IMR-90 (cell line): ENCODE measurements at regions not wholly inside any gene's neighbourhood (a gene's known extent, or its start where the extent isn't known, plus 50 kb on each side); places are given as distances from the start of the nearest gene placed in this dataset.

ENCODE experiments used
- ATAC-seq: fragments of 200-7000 bp; cut with Tn5 transposase; 2 replicates; pipeline ENCODE4 v1.9.1; 2020; ENCODE audit warnings: low read depth, mild to moderate bottlenecking, moderate library complexity
- BruUV-seq: library from RNA; stranded (reverse); fragments of 400-500 nt; replicated peaks from 2 replicates; lab custom pipeline; 2021; lab: Mats Ljungman, UMichigan
- CTCF ChIA-PET: fragments of 300-600 bp; formaldehyde crosslinking; extraction: SDS; loops from one replicate; lab custom pipeline; 2021; ENCODE audit warnings: antibody characterized with exemption; lab: Yijun Ruan, JAX
- POLR2A ChIA-PET: fragments of 300-600 bp; sonication (Branson Sonifier 250); formaldehyde crosslinking; loops from one replicate; lab custom pipeline; 2022; ENCODE audit warnings: antibody characterized with exemption; ENCODE audit not compliant: unreplicated experiment; lab: Charles Lee
- DNase-seq: peaks from one replicate; pipeline ENCODE4 v3.0.0; 2013
- H2AFZ ChIP-seq: replicated peaks from 2 replicates; pipeline ENCODE3; 2013; ENCODE audit warnings: low read length, mild to moderate bottlenecking; ENCODE audit not compliant: poor library complexity
- H2AK5ac ChIP-seq: 2 replicates; pipeline ENCODE4 v1.6.1; 2013; ENCODE audit warnings: low read depth, low read length, inconsistent platforms
- H2AK9ac ChIP-seq: replicated peaks from 2 replicates; pipeline ENCODE3; 2013; ENCODE audit warnings: mild to moderate bottlenecking, low read depth, low read length, moderate library complexity; ENCODE audit not compliant: poor library complexity
- H2BK120ac ChIP-seq: 2 replicates; pipeline ENCODE4 v1.6.1; 2013; ENCODE audit warnings: low read depth, low read length, inconsistent platforms
- H2BK15ac ChIP-seq: 3 replicates; pipeline ENCODE4 v1.6.1; 2013; ENCODE audit warnings: low read depth, low read length, inconsistent platforms
- H2BK20ac ChIP-seq: 2 replicates; pipeline ENCODE4 v1.6.1; 2013; ENCODE audit warnings: low read depth, mild to moderate bottlenecking, inconsistent platforms, low read length, moderate library complexity
- H2BK5ac ChIP-seq: 2 replicates; pipeline ENCODE4 v1.6.1; 2013; ENCODE audit warnings: mild to moderate bottlenecking, low read depth, low read length, inconsistent platforms; ENCODE audit not compliant: poor library complexity, severe bottlenecking
- H3K14ac ChIP-seq: replicated peaks from 2 replicates; pipeline ENCODE4 v1.6.1; 2013; ENCODE audit warnings: low read depth, low read length, inconsistent platforms
- H3K18ac ChIP-seq: 2 replicates; pipeline ENCODE4 v1.6.1; 2013; ENCODE audit warnings: low read depth, low read length, control low read depth
- H3K23ac ChIP-seq: 2 replicates; pipeline ENCODE4 v1.6.1; 2013; ENCODE audit warnings: low read depth, low read length, inconsistent platforms
- H3K27ac ChIP-seq: 2 replicates; pipeline ENCODE4 v1.5.1; 2013; ENCODE audit warnings: mild to moderate bottlenecking, control low read depth, low read length; ENCODE audit not compliant: insufficient read depth
- H3K27me3 ChIP-seq: 2 replicates; pipeline ENCODE4 v1.6.1; 2013; ENCODE audit warnings: low read length; ENCODE audit not compliant: control insufficient read depth, insufficient read depth
- H3K36me3 ChIP-seq: 2 replicates; pipeline ENCODE4 v1.6.1; 2013; ENCODE audit warnings: low read length, mixed read lengths; ENCODE audit not compliant: control insufficient read depth, insufficient read depth
- H3K4ac ChIP-seq: 2 replicates; pipeline ENCODE4 v1.6.1; 2013; ENCODE audit warnings: low read depth, low read length, inconsistent platforms
- H3K4me1 ChIP-seq: 2 replicates; pipeline ENCODE4 v1.6.1; 2013; ENCODE audit warnings: low read length, mixed read lengths; ENCODE audit not compliant: control insufficient read depth, insufficient read depth
- H3K4me2 ChIP-seq: 2 replicates; pipeline ENCODE4 v1.6.1; 2013; ENCODE audit warnings: low read depth, mild to moderate bottlenecking, control low read depth, low read length, moderate library complexity
- H3K4me3 ChIP-seq: 2 replicates; pipeline ENCODE4 v1.5.1; 2013; ENCODE audit warnings: low read depth, mild to moderate bottlenecking, control low read depth, low read length, moderate library complexity; ENCODE audit not compliant: insufficient read depth
- H3K56ac ChIP-seq: 2 replicates; pipeline ENCODE4 v1.6.1; 2013; ENCODE audit warnings: low read length, inconsistent platforms; ENCODE audit not compliant: insufficient read depth; ENCODE audit errors: extremely low read depth
- H3K79me1 ChIP-seq, 2 experiments: 2 replicates each; pipeline ENCODE4 v1.6.1; 2013; ENCODE audit warnings: low read length in 2 of 2, inconsistent platforms in 1 of 2, low read depth in 1 of 2
- H3K9ac ChIP-seq: 2 replicates; pipeline ENCODE4 v1.6.1; 2013; ENCODE audit warnings: low read depth, low read length, control low read depth
- H3K9me1 ChIP-seq: 2 replicates; pipeline ENCODE4 v1.6.1; 2013; ENCODE audit warnings: low read length, inconsistent platforms; ENCODE audit not compliant: insufficient read depth
- H3K9me3 ChIP-seq: 2 replicates; pipeline ENCODE4 v1.6.1; 2013; ENCODE audit warnings: low read length; ENCODE audit not compliant: control insufficient read depth, insufficient read depth
- H4K20me1 ChIP-seq: 2 replicates; pipeline ENCODE4 v1.6.1; 2013; ENCODE audit warnings: low read length, inconsistent platforms; ENCODE audit not compliant: insufficient read depth
- H4K5ac ChIP-seq: 2 replicates; pipeline ENCODE4 v1.6.1; 2013; ENCODE audit warnings: mild to moderate bottlenecking, low read depth, low read length, control low read depth
- H4K8ac ChIP-seq, 2 experiments: 2 replicates each; pipeline ENCODE4 v1.6.1; 2013; ENCODE audit warnings: low read depth in 2 of 2, low read length in 2 of 2, control low read depth in 1 of 2, inconsistent platforms in 1 of 2
- H4K91ac ChIP-seq: 2 replicates; pipeline ENCODE4 v1.6.1; 2013; ENCODE audit warnings: low read depth, low read length, inconsistent platforms; ENCODE audit not compliant: insufficient read depth
- BHLHE40 ChIP-seq: fragments of 150-350 bp; IDR thresholded peaks from 2 replicates; pipeline ENCODE4 v1.6.1; 2016; ENCODE audit warnings: mild to moderate bottlenecking, low read depth, low read length
- CEBPB ChIP-seq: IDR thresholded peaks from 2 replicates; pipeline ENCODE4 v1.6.1; 2012; ENCODE audit warnings: low read depth, low read length, improper control_type of control experiment
- CTCF ChIP-seq: conservative IDR thresholded peaks from 2 replicates; pipeline ENCODE4 v1.5.1; 2012; ENCODE audit warnings: mild to moderate bottlenecking, low read depth, low read length, improper control_type of control experiment
- FOS ChIP-seq: fragments of 150-350 bp; IDR thresholded peaks from 2 replicates; pipeline ENCODE4 v1.6.1; 2016; ENCODE audit warnings: low read depth, low read length
- SMC3 ChIP-seq: fragments of 150-350 bp; IDR thresholded peaks from 2 replicates; pipeline ENCODE4 v1.6.1; 2016; ENCODE audit warnings: low read depth, mild to moderate bottlenecking, antibody characterized with exemption, low read length, moderate library complexity
- WGBS, 2 experiments: methylation state at CpG; one replicate each; pipeline versions ENCODE4 v1.1.5 to v1.1.7; 2013; ENCODE audit warnings: missing lambda C conversion rate in 2 of 2; ENCODE audit not compliant: insufficient read length in 1 of 2; ENCODE audit errors: extremely low coverage in 2 of 2; 5-methylcytosine and 5-hydroxymethylcytosine counted together
- dilution Hi-C: fragments of 300-500 bp; cut with HindIII; formaldehyde crosslinking; loops from one replicate; pipeline ENCODE4 v1.14.3; 2018; ENCODE audit warnings: low sequenced_read_pairs; ENCODE audit not compliant: unreplicated experiment
- in situ Hi-C: fragments of 300-500 bp; cut with MboI; formaldehyde crosslinking; loops from 3 replicates; pipeline ENCODE4 v1.14.3; 2019; ENCODE audit warnings: low sequenced_read_pairs, inconsistent platforms, mixed read lengths
- intact Hi-C: fragments of 100-400 bp; cut with micrococcal nuclease; formaldehyde crosslinking; loops from 2 replicates; pipeline ENCODE4 v1.10.0; 2022
- TF ChIP-seq, protein P1 (sequence below): fragments of 150-350 bp; IDR thresholded peaks from 2 replicates; pipeline ENCODE4 v1.6.1; 2016; ENCODE audit warnings: low read depth, mild to moderate bottlenecking, low read length, moderate library complexity, borderline replicate concordance

- TF ChIP-seq, protein P1, sequence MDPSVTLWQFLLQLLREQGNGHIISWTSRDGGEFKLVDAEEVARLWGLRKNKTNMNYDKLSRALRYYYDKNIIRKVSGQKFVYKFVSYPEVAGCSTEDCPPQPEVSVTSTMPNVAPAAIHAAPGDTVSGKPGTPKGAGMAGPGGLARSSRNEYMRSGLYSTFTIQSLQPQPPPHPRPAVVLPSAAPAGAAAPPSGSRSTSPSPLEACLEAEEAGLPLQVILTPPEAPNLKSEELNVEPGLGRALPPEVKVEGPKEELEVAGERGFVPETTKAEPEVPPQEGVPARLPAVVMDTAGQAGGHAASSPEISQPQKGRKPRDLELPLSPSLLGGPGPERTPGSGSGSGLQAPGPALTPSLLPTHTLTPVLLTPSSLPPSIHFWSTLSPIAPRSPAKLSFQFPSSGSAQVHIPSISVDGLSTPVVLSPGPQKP = no peak
- TF ChIP-seq BHLHE40 (peak; percentile 20; the same call in 1 of the 2 replicates), CEBPB (no peak), FOS (peak; percentile 71; the same call in 1 of the 2 replicates), SMC3 (no peak), CTCF (no peak)
- H2AK5ac ChIP-seq = peak overlapping the region; percentile 65; the same call in 1 of the 2 replicates
- no peak overlapping the region for H3K23ac ChIP-seq
- H3K4me3 ChIP-seq = no peak overlapping the region
- peak overlapping the region; percentile 6; the same call in 1 of the 2 replicates for H3K9ac ChIP-seq
- H3K4me2 ChIP-seq = peak overlapping the region; percentile 86; the same call in 1 of the 2 replicates
- peaks cover 36% of the 10 kb centered on the region for H3K4me1 ChIP-seq
- no peak overlapping the region for H2AFZ ChIP-seq
- BruUV-seq = no TSS peak
- DNase-seq (peak; percentile 76), ATAC-seq (no peak)
- ChIA-PET CTCF (interaction anchor here (0.6 to 2.8 kb wide), 3 partner anchors 10 to 112 kb away, joined by 3 to 13 read pairs (median 3); no protein-coding TSS in a partner anchor), POLR2A (no interaction called here)
- H2BK120ac ChIP-seq = peak overlapping the region; percentile 45; the same call in 1 of the 2 replicates
- H4K20me1 ChIP-seq = peaks cover 3% of the 10 kb centered on the region; the same call in 1 of the 2 replicates
- 91% methylated on average over 7 of the region's 12 CpGs; no CpG with 5 or more reads in 1 of the 2 experiments for WGBS, 2 experiments
- intact Hi-C loops (no loop called here), in situ Hi-C loops (no loop called here), dilution Hi-C loops (no loop called here)
- H3K14ac ChIP-seq = no peak overlapping the region
- H4K91ac ChIP-seq = peak overlapping the region; percentile 63; the same call in 1 of the 2 replicates
- no peaks in the 10 kb centered on the region for H3K36me3 ChIP-seq
- no peak overlapping the region for H3K27ac ChIP-seq
- H2AK9ac ChIP-seq = peak overlapping the region; percentile 70
- peak overlapping the region; percentile 77 for H2BK5ac ChIP-seq
- H4K8ac ChIP-seq = peak overlapping the region in 1 of 2 experiments; percentile 44; a peak in 1 of 4 replicates
- peak overlapping the region; percentile 16; the same call in 1 of the 2 replicates for H4K5ac ChIP-seq
- H2BK15ac ChIP-seq = peak overlapping the region; percentile 27; the same call in 1 of the 3 replicates
- peaks cover 29% of the 10 kb centered on the region for H3K9me1 ChIP-seq
- H3K56ac ChIP-seq = no peak overlapping the region
- H3K18ac ChIP-seq = peak overlapping the region; percentile 58; the same call in 1 of the 2 replicates
- H3K9me3 ChIP-seq = no peaks in the 10 kb centered on the region
- H3K27me3 ChIP-seq = no peaks in the 10 kb centered on the region
- H3K4ac ChIP-seq = peak overlapping the region; percentile 22; the same call in 1 of the 2 replicates
- H2BK20ac ChIP-seq = peak overlapping the region; percentile 55; the same call in 1 of the 2 replicates
- peaks cover 0 to 13% of the 10 kb centered on the region in 2 experiments; a peak in 2 of 4 replicates for H3K79me1 ChIP-seq
Measured at GRCh38 chr6:157761331-157761921, 61.6 kb upstream of the SNX9 start.
